NCI-H2196 treated with DMSO at 0.1 percent for 48 hours (cell line): ENCODE measurements at regions not wholly inside any gene's neighbourhood (a gene's known extent, or its start where the extent isn't known, plus 50 kb on each side); places are given as distances from the start of the nearest gene placed in this dataset.
"Not testable (repeated sequence)": the region's sequence is repeated elsewhere in the genome, so short reads cannot be mapped to it uniquely, and the experiment has no call there.

Experiments used
- DNase-seq: peaks from one replicate; lab custom pipeline; 2025; ENCODE audit not compliant: unreplicated experiment; lab: John Stamatoyannopoulos, UW

DNA sequence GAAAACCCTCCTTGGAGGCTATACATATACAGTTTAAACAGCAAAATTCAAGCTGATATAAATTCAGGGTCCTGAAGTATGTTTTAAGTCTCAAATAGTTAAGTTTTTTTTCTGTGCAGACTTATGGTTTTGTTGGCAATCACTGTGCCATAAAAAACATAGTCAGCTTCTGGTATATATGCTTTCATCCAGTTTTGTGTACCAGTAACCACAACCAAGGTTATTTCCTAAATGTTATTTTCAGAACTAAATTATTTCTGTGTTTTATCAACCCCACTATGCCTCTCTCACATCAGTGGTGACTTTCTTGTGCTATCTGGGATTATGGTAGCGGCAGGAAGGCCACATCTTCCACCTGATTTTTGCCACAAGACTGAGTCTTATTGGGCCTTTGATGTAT lies 107.7 kb upstream of the SMARCA2 start:
- no peak for DNase-seq

DNA sequence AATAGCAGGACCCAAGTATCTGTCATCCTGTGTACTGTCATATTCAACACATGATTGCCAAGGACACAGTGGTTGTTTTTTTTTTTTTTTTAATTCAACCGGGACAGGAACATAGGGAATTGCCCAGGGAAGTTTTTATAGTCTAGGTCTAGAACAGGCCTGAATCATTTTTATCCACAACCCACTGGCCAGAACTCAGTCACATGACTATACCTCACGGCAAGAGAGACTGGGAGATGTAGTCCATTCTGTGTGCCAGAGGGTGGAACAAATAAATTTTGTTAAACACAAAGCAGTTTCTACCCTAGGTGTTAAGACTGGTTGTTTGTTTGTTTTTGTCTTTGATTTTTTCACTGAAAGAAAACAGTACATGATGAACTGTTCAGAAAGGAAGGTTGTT lies 105.8 kb upstream of the SMARCA2 start:
- DNase-seq = no peak

DNA sequence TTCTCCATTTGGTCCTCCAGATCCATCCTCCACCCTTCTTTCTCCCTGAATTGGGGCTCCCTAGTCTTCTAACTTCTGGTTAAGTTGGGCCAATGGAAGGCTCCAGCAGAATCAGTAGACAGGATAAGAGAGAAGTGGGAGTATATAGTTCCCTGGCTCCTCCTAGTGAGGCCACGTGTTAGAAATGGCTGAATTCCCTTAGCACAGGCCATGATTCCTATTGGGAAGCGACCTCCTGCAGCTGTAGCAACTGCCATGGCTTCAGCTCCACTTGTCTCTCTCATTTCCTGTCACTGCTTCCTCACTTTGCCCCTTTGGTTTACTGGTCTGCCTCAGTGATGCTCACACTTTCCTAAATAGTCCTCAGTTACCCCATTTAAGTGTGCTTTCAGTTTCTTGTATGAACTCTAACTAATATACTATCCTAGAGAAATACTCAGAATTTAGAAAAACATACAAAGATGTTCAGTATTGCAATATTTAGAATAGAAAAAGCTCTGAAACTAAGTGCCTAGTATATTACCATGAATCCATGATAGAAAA lies 104.8 kb upstream of the SMARCA2 start:
- DNase-seq = no peak

DNA sequence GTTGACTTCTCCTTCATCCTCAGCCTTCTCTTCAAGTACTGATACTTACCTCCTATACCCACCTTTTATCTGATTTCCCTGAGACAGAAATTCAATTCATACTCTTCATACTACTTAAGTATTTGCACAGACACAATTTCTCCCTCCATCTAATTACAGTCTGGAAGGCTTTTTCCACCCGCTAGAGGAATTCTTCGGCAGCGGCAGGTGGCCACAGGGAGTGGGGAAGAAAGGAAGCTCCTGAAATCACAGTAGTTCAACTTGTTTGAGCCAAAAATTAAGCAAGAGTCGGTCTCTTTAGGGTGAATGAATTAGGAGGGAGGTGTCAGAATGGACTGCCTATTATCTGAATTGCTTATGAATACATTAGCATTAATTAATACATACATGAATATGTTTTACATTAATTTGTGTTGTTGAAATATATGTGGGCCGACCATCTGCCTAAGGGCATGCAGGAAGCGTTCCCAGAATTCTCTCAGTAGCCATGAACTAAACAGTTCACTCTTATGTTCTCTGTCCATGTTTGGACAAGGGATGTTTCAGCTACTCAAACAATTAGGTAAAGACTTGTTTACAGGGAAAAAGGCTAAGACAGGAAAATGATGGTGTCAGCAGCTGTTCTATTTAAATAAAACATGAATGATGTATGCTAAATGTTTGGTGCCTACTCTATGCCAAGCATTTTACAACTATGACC lies 101.4 kb upstream of the SMARCA2 start:
- DNase-seq = no peak

DNA sequence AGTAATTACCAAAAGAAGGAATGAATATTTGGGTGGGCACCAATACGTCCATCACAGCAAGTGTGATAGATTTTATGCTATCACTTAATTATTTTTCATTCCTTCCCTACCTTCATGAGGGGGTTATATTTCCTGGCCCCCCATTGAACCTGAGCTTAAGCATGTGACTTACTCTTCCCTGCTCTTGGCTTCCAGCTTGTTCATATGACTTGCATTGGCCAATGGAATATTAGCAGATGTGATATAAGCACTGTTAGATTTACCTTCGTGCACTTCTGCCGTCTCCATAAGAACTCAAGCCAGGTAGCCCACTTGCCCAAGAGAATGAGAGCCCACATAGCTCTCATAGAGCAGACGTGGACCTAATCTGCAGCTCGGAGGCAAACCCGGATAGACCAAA lies 99.1 kb upstream of the SMARCA2 start:
- no peak for DNase-seq

DNA sequence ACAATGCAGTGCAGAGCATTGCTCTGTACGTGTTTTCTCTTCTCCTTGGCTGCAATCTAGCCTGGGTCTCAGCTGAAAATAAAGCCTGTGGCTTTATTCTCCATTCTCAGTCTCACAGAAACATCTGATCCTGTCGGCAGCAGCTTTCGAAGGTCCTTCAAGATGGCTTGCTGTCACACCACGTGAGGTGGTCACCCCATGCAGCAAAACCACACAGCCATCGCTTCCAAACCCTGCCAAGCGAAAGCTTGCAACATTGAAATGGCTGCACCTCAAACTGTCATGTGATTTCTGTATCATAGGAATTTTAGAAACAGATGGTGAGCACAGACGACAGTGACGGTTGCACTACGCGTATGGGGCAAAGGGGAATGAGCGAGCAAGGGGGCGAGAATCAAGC lies 98.5 kb upstream of the SMARCA2 start:
- no peak for DNase-seq

DNA sequence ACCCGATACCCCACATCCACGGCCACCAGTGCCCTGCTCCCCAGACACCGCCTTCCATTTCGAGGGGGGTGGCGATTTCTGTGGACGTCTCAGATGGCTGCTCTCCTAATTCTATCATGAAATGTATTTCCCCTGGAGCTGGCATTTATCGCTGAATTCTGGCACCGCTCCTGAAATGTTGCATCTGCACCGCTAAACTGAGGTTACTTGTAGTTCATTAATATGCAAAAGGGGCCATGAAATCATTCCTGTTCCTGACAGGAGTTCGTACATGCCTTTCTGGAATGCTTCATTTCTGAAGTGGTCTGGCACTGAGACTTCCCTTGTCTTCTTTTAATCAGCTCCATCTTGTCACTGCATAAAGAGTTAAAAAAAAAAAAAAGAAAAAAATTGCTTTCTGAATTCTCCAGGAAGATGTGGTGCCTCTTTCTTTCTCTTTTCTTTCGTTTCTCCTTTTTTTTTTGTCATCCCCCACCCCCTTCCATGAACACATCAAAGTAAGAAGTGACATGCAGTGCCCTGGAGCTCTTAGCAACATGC lies 97.7 kb upstream of the SMARCA2 start:
- no peak for DNase-seq

DNA sequence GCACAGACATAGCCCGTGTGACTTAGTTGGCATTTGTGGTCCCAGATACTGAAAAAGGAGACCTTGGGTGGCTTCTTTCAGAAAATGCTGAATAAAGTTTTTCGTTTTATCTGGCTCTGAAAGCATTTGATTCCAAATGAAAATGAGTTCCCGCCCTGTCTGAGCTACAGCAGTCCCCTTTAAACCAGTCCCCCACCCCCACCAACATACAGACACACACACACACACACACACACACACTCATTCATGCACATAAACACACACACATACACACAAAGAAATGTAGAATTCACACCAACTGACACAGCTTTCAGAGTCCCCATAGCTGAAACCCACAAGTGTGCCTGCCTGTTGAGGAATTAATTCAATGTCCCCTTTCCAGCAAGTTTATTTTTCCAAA lies 97.0 kb upstream of the SMARCA2 start:
- DNase-seq = no peak

DNA sequence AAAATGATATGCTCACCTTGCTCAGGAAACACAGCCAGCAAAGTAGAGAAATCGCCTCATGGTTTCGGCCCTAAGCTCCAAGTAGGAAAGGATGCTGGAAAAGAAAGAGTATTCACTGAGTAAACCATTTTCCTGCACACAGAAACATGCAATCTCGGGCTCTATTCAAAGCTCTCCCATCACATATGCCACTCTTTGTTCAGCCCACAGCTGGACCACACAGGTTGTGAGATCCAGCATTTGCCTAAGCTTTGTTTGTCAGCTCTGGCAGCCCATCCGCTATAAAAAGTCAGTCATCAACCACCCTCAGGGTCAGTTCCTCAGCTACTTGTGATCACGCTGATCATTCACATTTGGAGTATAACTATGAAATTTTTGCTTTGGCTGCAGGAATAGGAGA lies 96.5 kb upstream of the SMARCA2 start:
- no peak for DNase-seq

DNA sequence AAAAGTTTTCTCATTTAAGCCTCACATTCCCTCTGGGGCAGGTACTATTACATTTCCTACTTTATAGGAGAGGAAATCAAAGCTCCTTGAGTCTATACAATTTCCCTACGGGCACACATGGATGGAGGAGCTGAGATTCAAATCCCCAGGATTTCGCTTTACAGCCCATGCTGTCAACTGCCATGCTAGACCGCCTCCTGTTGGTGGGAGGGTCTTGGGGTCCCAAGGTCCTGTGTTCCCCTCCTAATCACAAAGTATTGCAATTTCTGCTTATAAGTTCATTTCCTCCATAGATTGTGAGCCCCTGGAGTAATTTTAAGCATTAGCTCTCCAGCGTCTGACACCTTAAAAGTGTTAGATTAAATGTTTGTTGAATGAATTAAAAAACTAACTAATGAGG lies 95.9 kb upstream of the SMARCA2 start:
- no peak for DNase-seq

- DNase-seq = no peak
These were observed 94.8 kb upstream of the SMARCA2 start for GRCh38 chr9:1920386-1920785.

- DNase-seq = no peak
These were observed 93.1 kb upstream of the SMARCA2 start for GRCh38 chr9:1922026-1922425.

- no peak for DNase-seq
These were observed 87.6 kb upstream of the SMARCA2 start for GRCh38 chr9:1927546-1927945.

DNA sequence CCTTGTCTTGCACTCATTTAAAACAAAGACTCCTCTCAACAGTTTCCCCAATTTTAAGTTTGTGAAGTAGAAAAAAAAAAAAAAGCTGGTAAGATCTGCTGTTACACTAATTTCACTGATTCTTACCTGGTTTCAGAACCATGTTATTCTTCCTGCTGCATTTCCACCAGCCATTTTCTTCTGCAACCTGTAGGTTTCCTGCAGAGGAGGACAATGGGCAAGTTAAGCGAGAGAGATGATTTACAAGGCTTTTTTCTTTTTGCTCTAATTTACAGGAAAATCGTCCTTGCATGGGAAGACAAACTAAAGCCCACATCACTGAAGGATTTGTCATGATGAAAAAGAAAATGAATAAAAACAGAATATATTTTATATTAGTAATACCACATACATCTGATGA lies 86.0 kb upstream of the SMARCA2 start:
- DNase-seq = no peak

- DNase-seq = no peak
These were observed 85.4 kb upstream of the SMARCA2 start for GRCh38 chr9:1929722-1930244.

DNA sequence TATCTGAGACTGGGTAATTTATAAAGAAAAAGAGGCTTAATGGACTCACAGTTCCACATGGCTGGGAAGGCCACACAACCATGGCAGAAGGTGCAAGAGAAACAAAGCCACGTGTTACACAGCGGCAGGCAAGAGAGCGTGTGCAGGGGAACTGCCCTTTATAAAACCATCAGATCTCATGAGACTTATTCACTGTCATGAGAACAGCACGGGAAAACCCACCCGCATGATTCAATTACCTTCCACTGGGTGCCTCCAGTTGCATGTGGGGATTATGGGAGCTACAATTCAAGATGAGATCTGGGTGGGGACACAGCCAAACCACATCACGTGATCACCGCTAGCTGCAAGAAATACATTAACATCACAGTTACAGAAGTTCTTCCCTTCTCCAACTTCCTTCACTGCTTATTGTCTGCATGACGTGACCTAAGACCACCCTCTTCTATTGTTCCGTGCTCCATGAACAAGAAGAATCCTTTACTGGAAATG lies 84.9 kb upstream of the SMARCA2 start:
- not testable (repeated sequence) for DNase-seq

- DNase-seq = no peak
These were observed 77.0 kb upstream of the SMARCA2 start for GRCh38 chr9:1938135-1938534.

GRCh38 chr9:1938675-1939170 lies 76.4 kb upstream of the SMARCA2 start:
- no peak for DNase-seq

DNA sequence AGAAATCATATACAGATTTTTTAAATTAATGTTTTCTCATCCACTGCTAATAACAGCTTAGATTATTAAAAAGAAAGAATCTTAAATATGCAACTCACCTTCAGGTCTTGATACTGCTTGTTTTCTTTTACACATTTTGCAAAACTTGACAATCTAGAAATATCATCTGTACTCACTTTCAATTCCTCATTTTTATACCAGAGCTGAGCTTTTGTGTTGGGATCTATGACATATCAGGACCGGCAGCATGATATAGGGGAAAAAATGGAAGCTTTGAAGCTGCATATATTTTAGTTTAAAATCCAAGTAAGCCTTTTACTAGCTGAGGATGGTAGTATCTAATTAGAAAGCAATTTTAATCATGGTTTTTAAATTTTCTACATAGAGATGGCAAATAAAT lies 75.7 kb upstream of the SMARCA2 start:
- no peak for DNase-seq

DNA sequence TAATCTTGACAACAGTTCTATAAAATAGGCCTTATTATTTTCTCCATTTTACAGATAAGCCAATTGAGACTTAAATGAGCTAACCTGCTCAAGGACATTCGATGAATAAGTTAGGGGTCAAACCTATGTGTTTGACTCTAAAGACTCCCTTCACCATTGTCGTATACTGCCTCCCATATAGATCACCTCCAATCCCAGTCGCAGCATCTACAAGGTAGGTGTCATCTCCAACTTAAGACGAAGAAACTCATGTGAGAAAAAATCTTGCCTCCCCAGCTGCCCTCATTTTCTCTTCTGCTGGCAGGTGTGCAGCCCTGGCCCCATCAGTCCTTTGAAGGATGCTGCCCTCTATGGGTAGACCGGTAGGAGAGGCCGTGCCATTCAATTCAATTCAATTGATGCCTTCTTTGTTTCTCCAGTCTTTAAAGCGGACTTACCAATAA lies 75.2 kb upstream of the SMARCA2 start:
- DNase-seq = peak; percentile 64

DNA sequence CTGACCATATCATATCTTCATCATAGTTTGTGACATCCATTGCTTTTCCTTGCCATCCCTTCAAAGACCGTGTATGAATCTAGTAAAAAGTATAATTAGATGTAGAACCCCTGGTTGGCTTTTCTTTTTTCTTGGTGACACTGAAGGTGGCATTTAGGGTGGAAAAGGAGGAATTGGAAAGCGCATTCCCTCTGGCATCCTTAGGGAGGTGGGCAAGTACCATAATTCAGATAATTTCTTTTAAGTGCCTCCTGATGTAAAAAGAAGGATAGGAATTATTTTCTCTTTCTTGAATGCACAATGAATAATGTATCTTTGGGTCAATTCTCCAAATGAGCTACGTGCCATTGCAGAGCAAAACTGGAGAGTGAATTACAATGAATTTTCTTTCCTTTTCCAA lies 73.2 kb upstream of the SMARCA2 start:
- no peak for DNase-seq
